Activated T-helper 2 cell treated with anti-CD3 and anti-CD28 coated beads, Interferon-gamma antibody, Interleukin-2, Interleukin-4, amounts not matched to agents 10 μg/mL and 5 μg/mL and 100 μg/mL, durations not matched to agents 14 hours and 24 hours and 36 hours (primary cell): ENCODE measurements at regions not wholly inside any gene's neighbourhood (a gene's known extent, or its start where the extent isn't known, plus 50 kb on each side); places are given as distances from the start of the nearest gene placed in this dataset.

Source experiments
- DNase-seq: peaks from one replicate; pipeline ENCODE4 v3.0.0; 2021; ENCODE audit warnings: low spot score
- H3K27ac Mint-ChIP-seq: one replicate; pipeline ENCODE4 v1.8.0; 2021; ENCODE audit warnings: mixed read lengths
- H3K27me3 Mint-ChIP-seq: one replicate; pipeline ENCODE4 v1.8.0; 2021; ENCODE audit warnings: low read depth, mixed read lengths
- H3K36me3 Mint-ChIP-seq: one replicate; pipeline ENCODE4 v1.8.0; 2021; ENCODE audit warnings: low read depth, mixed read lengths
- H3K4me1 Mint-ChIP-seq: one replicate; pipeline ENCODE4 v1.8.0; 2021; ENCODE audit warnings: low read depth, mixed read lengths
- H3K4me3 Mint-ChIP-seq: one replicate; pipeline ENCODE4 v1.8.0; 2021; ENCODE audit warnings: low read depth, mild to moderate bottlenecking, moderate library complexity, mixed read lengths
- H3K9me3 Mint-ChIP-seq: one replicate; pipeline ENCODE4 v1.8.0; 2021; ENCODE audit warnings: mixed read lengths
- intact Hi-C: fragments of 100-400 bp; cut with micrococcal nuclease; formaldehyde crosslinking; loops from one replicate; pipeline ENCODE4 v1.15.1; 2023

DNA sequence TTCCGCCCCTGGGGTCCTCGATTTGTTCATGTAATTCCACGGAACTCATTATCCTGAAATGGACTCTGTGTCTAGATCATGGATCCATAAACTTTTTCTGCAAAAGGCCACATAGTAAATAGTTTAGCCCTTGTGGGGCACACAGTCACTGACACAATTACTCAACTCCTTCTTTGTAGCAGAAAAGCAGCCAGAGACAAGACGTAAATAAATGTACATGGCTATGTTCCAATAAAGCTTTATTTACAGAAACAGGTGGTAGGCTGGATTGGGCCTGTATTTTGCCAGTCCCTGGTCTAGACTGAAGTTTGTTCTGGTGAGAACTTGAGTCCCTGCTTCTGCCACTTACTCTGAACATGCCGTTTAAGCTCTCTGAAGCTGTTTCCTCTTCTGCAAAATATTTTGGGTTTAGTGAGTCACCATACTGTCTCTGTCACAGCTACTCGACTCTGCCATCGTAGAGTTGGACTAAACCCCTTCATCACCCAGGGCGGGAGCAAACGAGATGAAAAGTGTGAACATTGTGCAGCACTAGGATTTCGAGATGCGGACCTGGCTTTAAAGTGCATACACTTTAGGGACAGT, 61.9 kb upstream of the FOXF1 start:
- Mint-ChIP-seq H3K9me3 (no peaks in the 10 kb centered on the region), H3K4me1 (no peaks in the 10 kb centered on the region), H3K27me3 (peaks cover 8% of the 10 kb centered on the region), H3K36me3 (no peaks in the 10 kb centered on the region), H3K4me3 (no peak overlapping the region), H3K27ac (no peak overlapping the region)
- no peak for DNase-seq
- intact Hi-C loops = no loop called here

DNA sequence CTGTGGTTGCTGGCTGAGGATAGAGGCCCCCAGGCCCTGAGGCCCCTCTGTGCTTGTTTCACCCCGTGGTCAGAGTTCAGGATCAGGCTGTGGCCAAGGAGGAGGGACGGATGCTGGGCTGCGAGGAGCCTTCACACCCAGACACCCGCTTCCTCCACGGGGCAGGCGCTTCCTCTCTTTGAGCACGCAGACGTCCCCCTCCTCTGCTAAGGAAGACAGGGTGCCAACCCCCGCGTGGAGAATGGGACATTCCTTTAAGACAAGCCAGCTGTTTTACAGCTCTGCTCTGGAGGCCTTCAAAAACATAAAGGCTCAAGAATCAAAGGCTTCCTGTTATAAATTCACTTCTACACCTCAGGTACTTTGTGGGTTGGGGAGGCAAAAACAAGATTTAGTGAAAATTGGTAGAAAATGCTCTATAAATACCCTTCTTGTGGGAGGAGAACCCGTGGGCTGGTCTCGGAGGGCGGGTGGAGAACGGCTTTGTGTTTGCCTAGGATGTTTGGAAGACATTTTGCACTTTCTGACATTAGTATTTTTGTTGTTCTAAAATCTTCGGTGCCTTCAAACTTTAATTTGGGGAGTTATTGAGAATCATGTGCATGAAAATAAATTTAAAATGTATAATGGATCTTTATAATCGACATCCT, 60.8 kb upstream of the FOXF1 start:
- DNase-seq = no peak
- Mint-ChIP-seq H3K27ac (no peak overlapping the region), H3K9me3 (no peaks in the 10 kb centered on the region), H3K4me3 (no peak overlapping the region), H3K27me3 (peaks cover 4% of the 10 kb centered on the region), H3K36me3 (no peaks in the 10 kb centered on the region), H3K4me1 (no peaks in the 10 kb centered on the region)
- intact Hi-C loops = no loop called here

DNA sequence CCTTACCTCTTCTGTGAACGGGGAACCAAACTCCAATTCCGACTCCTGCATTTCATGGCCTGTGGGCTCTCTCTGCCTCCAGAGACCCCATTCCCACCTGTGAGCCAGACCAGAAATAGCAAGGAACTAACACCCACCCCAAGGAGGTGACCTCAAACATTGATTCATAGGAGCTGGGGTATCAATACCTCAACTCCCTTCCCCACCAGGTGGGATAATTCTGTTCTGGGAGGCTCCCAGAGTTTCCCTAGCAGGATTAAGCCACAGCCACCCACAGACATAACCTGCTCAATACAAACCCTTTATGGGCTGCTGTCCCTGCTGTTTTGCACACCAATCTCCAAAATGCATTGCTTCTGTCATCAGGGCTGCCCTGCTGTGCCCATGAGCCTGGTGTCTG, 59.6 kb upstream of the FOXF1 start:
- intact Hi-C loops = no loop called here
- Mint-ChIP-seq H3K4me1 (no peaks in the 10 kb centered on the region), H3K27ac (no peak overlapping the region), H3K27me3 (peaks cover 4% of the 10 kb centered on the region), H3K4me3 (no peak overlapping the region), H3K9me3 (no peaks in the 10 kb centered on the region), H3K36me3 (no peaks in the 10 kb centered on the region)
- DNase-seq = no peak

DNA sequence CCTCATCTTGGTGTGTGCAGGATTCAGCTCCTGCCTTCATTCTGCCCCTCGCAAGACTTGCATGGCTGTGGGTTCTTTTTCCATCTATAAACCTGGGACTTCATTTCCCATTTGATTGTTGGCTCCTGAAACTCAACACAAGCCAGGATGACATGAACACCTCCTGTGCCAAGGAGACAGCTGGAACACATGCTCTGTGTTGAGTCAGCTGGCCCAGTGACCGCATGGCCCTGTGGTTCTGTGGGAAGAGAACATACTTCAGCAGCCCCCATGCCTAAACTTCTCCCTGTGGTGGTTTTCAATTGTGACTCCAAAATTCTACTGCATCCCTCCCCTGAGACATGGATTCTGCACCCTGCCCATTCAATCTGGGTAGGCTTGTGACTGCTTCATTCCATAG, 57.9 kb upstream of the FOXF1 start:
- Mint-ChIP-seq H3K27me3 (peaks cover 4% of the 10 kb centered on the region), H3K36me3 (no peaks in the 10 kb centered on the region), H3K9me3 (no peaks in the 10 kb centered on the region), H3K4me3 (no peak overlapping the region), H3K4me1 (no peaks in the 10 kb centered on the region), H3K27ac (no peak overlapping the region)
- intact Hi-C loops = no loop called here
- no peak for DNase-seq

DNA sequence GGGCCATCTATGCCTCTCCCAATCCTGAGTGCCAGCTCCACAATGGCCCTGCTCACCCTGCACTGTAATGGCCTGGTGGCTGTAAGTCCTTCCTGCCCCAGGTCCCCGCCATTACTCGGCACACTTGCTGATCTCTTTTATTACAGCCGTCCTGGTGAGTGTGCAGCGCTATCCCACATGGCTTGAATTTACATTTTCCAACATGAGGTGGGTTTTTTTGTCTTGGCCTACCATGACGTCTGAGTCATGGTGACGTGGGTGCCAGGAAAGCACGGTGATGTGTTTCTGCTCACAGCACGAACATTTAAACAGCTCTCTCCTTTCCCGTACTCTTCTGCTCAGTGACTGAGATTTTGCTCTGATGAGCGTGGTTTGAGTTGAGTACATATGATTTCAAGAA, 55.2 kb upstream of the FOXF1 start:
- Mint-ChIP-seq H3K27me3 (no peaks in the 10 kb centered on the region), H3K4me3 (no peak overlapping the region), H3K36me3 (no peaks in the 10 kb centered on the region), H3K9me3 (no peaks in the 10 kb centered on the region), H3K4me1 (no peaks in the 10 kb centered on the region), H3K27ac (no peak overlapping the region)
- DNase-seq = no peak
- intact Hi-C loops = no loop called here

DNA sequence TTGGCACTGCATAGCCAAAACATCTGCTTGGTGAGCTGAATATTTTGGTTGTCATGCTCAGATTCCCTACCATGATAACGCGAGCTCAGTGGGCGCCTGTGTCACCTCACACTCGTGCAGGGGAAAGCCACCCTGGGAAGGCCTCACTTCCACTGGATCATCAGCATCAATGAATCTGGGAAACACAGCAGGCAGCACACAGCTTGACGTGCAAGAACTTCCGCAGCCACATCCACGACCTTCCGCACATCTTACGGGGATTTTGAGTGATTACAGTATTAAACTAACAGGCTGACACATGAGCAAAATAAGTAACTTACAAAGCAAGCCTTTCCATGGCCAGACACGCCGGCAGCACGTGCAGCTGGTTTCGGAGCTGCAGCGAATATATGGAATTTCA, 54.7 kb upstream of the FOXF1 start:
- no peaks in the 10 kb centered on the region for H3K36me3 Mint-ChIP-seq
- no peak overlapping the region for H3K4me3 Mint-ChIP-seq
- H3K4me1 Mint-ChIP-seq = no peaks in the 10 kb centered on the region
- H3K27ac Mint-ChIP-seq = no peak overlapping the region
- no peak for DNase-seq
- H3K9me3 Mint-ChIP-seq = peaks cover under 1% of the 10 kb centered on the region
- no peaks in the 10 kb centered on the region for H3K27me3 Mint-ChIP-seq
- intact Hi-C loops = no loop called here

DNA sequence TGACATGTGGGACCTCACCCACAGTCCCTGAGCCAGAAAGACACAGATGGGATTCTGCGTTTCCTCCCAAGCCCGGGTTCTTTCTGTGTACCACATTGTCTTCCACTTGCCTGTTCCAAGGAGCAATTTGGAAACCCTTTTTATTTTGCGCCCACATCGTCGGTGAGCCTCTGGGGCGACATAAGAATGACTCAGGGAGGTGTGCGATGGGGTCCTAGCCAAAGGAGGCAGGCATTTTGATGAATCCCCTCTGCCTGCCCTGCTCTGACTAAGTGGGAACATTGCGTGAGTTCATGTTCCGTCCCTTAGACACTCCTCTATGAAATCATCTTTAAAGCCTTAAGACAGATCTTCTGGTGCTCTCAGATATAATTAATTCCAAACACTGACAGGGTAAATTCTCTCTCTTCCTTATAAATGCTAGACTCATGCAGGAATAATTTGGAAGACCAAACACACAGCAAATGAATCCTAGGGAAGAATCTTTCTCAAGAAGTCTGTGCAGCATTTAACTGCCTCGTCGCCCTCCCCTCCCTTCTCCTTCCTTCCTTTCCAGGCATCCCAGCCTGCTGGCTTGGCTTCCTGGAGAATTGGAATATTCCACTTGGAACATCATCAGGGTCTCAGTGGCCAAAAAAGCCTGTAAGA, 52.7 kb upstream of the FOXF1 start:
- Mint-ChIP-seq H3K27ac (no peak overlapping the region), H3K36me3 (no peaks in the 10 kb centered on the region), H3K4me1 (no peaks in the 10 kb centered on the region)

DNA sequence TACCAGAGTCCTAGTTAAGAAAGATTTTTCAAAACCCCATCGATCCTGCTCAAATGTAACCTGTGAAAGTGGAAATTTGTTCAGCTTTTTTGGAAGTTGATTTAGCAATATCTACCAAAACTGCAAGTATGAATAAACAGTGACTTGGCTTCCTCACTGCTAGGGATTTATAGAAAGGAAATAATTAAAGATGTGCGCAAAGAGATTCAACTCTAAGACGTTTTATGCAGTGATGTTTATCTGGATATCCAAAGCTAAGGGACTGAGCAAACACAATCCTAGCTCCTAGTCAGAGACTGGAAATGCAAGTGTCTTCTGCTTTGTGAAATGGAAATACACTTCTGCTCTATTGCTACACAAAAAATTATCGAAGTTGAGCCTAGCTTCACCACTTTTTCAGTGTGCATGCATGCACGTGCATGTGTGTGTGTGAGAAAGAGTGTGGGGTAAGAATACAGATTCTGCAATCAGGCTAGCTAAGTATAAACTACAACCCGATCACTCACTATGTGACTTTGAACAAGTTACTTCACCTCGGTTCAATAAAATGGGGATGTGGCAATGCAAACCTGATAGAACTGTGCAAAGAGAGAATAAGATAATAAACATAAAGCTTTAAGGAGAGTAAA, 52.1 kb upstream of the FOXF1 start:
- intact Hi-C loops = no loop called here
- DNase-seq = no peak
- H3K36me3 Mint-ChIP-seq = no peaks in the 10 kb centered on the region
- no peaks in the 10 kb centered on the region for H3K27me3 Mint-ChIP-seq
- peaks cover 11% of the 10 kb centered on the region for H3K9me3 Mint-ChIP-seq
- H3K4me3 Mint-ChIP-seq = no peak overlapping the region
- H3K4me1 Mint-ChIP-seq = no peaks in the 10 kb centered on the region
- H3K27ac Mint-ChIP-seq = no peak overlapping the region

More for the DNA sequence above, 52.7 kb upstream of the FOXF1 start:
- Mint-ChIP-seq H3K9me3 (peaks cover 11% of the 10 kb centered on the region), H3K4me3 (no peak overlapping the region), H3K27me3 (no peaks in the 10 kb centered on the region)
- intact Hi-C loops = no loop called here
- DNase-seq = no peak

DNA sequence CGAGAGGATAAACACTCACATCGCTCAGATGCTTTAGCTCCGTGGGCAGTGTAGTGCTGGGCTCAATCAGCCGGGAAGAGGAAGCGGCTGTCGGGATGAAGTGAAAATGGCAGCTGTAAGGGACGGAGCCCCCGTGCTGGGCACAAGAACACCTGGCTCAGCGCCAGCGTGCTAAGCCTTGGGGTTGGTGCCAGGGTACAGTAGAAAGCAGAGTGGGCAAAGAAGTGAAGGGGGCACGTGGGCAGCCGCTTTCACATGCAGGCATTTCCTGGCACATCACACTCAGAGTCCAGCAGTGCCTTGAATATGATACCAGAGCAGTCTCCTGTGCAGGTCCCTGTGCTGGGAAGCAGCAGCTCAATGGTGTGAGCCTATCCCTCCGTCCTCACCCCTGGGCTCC, 51.1 kb upstream of the FOXF1 start:
- H3K36me3 Mint-ChIP-seq = no peaks in the 10 kb centered on the region
- no peak for DNase-seq
- H3K4me3 Mint-ChIP-seq = no peak overlapping the region
- H3K27ac Mint-ChIP-seq = no peak overlapping the region
- no peaks in the 10 kb centered on the region for H3K27me3 Mint-ChIP-seq
- intact Hi-C loops = no loop called here
- H3K4me1 Mint-ChIP-seq = no peaks in the 10 kb centered on the region
- H3K9me3 Mint-ChIP-seq = peaks cover 17% of the 10 kb centered on the region
